Loucy (cell line): ENCODE measurements at regions not wholly inside any gene's neighbourhood (a gene's known extent, or its start where the extent isn't known, plus 50 kb on each side); places are given as distances from the start of the nearest gene placed in this dataset.
A peak's percentile ranks its signal among the peaks of the same experiment; 100 is the strongest.

ENCODE experiments used
- H2AFZ ChIP-seq: fragments of 200-600 bp; sonication (generic); 2 replicates; pipeline ENCODE4 v1.6.0; 2016; ENCODE audit warnings: antibody characterized with exemption, mild to moderate bottlenecking, low read length, moderate library complexity
- H3F3A ChIP-seq: fragments of 200-600 bp; 2 replicates; pipeline ENCODE4 v1.6.0; 2016; ENCODE audit warnings: antibody characterized with exemption, low read depth, mild to moderate bottlenecking
- H3K27me3 ChIP-seq: fragments of 200-600 bp; sonication (generic); 2 replicates; pipeline ENCODE4 v1.6.1; 2014; ENCODE audit warnings: low read length, mild to moderate bottlenecking; ENCODE audit not compliant: insufficient read depth, poor library complexity, severe bottlenecking
- H3K36me3 ChIP-seq: fragments of 200-600 bp; sonication (generic); 2 replicates; pipeline ENCODE4 v1.6.1; 2016; ENCODE audit warnings: low read length; ENCODE audit not compliant: insufficient read depth
- H3K4me1 ChIP-seq: fragments of 200-600 bp; sonication (generic); 2 replicates; pipeline ENCODE4 v1.5.1; 2014; ENCODE audit warnings: low read length, mild to moderate bottlenecking; ENCODE audit not compliant: insufficient read depth, poor library complexity, severe bottlenecking
- H3K4me2 ChIP-seq: fragments of 200-600 bp; sonication (generic); 2 replicates; pipeline ENCODE4 v1.6.0; 2014; ENCODE audit warnings: antibody characterized with exemption, low read length, low read depth, mild to moderate bottlenecking; ENCODE audit not compliant: poor library complexity, severe bottlenecking
- H3K4me3 ChIP-seq: fragments of 200-600 bp; sonication (generic); 2 replicates; pipeline ENCODE4 v1.5.1; 2014; ENCODE audit warnings: low read length, mild to moderate bottlenecking, mixed read lengths; ENCODE audit not compliant: poor library complexity, severe bottlenecking
- H3K79me2 ChIP-seq: fragments of 200-600 bp; sonication (generic); 2 replicates; pipeline ENCODE4 v1.6.1; 2014; ENCODE audit warnings: low read length; ENCODE audit not compliant: insufficient read depth
- H3K9ac ChIP-seq: fragments of 200-600 bp; sonication (generic); 2 replicates; pipeline ENCODE4 v1.6.0; 2014; ENCODE audit warnings: mild to moderate bottlenecking, low read depth, low read length, moderate library complexity; ENCODE audit not compliant: poor library complexity, severe bottlenecking
- H3K9me2 ChIP-seq: fragments of 200-600 bp; sonication (generic); replicated peaks from 2 replicates; pipeline ENCODE4 v1.6.1; 2016; ENCODE audit warnings: low read depth, low read length, mixed read lengths
- H3K9me3 ChIP-seq: fragments of 200-600 bp; sonication (generic); 2 replicates; pipeline ENCODE4 v1.6.1; 2014; ENCODE audit warnings: mild to moderate bottlenecking, antibody characterized with exemption, low read length, low read depth; ENCODE audit not compliant: insufficient read depth
- H4K20me1 ChIP-seq: fragments of 200-600 bp; sonication (generic); 2 replicates; pipeline ENCODE4 v1.6.0; 2014; ENCODE audit warnings: antibody characterized with exemption, low read length, mild to moderate bottlenecking; ENCODE audit not compliant: insufficient read depth, poor library complexity, severe bottlenecking
- CTCF ChIP-seq: fragments of 200-600 bp; sonication (generic); conservative IDR thresholded peaks from 2 replicates; pipeline ENCODE4 v1.5.1; 2014; ENCODE audit warnings: mild to moderate bottlenecking, antibody characterized with exemption, low read length
- EZH2phosphoT487 ChIP-seq: fragments of 200-600 bp; IDR thresholded peaks from 2 replicates; pipeline ENCODE4 v1.6.1; 2018; ENCODE audit warnings: antibody characterized with exemption, mild to moderate bottlenecking, moderate library complexity, borderline replicate concordance

DNA sequence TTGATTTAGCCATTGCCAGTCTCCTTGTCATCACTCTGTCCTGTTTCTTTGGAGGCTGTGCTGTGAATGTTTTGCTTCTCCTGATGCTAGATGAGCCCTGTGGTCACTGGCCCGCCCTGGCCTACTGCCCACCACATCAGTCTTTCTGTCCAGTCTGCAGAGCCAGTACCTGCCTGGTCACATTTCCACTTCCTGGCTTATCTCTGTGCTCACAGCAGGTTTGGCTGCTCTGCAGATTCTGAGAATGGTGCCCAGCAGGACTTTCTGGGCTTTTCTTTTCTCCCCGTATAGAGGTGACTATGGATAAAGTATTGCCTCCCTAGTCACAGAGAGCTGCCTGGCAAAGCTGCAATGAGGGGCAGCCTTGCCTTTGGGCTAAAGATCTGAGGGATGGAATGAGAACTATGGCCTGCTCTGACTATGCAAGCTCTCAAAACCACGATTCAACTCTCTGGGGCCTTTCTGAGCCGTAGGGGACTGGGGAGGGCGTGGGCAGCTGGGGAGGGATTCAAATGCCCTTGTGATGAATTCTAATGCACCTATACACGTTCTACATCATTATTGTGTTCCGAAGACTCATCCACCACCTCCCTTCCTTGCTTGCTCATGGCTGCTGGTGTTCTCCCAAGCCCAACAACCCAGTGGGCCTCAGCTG is 410.4 kb upstream of the NPVF start:
- peak overlapping the region; percentile 40 for H3K4me2 ChIP-seq
- H3K4me1 ChIP-seq: peaks cover 32% of the 10 kb centered on the region
- H3K9ac ChIP-seq: peak overlapping the region; percentile 32
- H3K27me3 ChIP-seq: no peaks in the 10 kb centered on the region
- no peaks in the 10 kb centered on the region for H4K20me1 ChIP-seq
- H3K9me3 ChIP-seq: no peaks in the 10 kb centered on the region
- no peaks in the 10 kb centered on the region for H3F3A ChIP-seq
- H3K36me3 ChIP-seq: no peaks in the 10 kb centered on the region
- H2AFZ ChIP-seq: peak overlapping the region; percentile 53; the same call in 1 of the 2 replicates
- H3K9me2 ChIP-seq: no peaks in the 10 kb centered on the region
- no peak for TF ChIP-seq CTCF
- no peak for TF ChIP-seq EZH2phosphoT487
- H3K79me2 ChIP-seq: no peaks in the 10 kb centered on the region
- H3K4me3 ChIP-seq: no peak overlapping the region

DNA sequence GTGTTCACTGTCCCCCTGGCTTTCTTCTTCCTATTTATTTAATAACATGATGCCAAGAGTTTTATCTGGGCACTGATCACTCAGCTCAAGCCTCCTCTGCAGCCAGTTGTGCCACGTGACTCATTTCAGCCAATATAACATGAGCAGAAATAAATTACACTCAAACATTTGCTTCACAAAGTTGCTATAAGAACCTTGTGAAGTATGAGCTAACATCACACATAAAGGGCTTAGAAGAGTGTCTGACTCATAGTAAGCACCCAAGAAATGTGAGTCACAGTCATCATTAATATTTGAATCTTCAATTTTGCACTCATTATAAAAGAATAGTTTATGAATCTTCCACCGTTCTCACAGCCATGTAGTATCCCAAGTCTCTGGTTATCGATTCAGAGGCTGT is 414.6 kb upstream of the NPVF start:
- Histone ChIP-seq H3K79me2 (no peaks in the 10 kb centered on the region), H3K4me3 (no peak overlapping the region), H3K9ac (no peak overlapping the region), H2AFZ (peak overlapping the region; percentile 58; the same call in 1 of the 2 replicates), H4K20me1 (no peaks in the 10 kb centered on the region), H3K4me1 (peaks cover 70% of the 10 kb centered on the region), H3K9me3 (no peaks in the 10 kb centered on the region), H3K27me3 (no peaks in the 10 kb centered on the region), H3K36me3 (no peaks in the 10 kb centered on the region), H3K4me2 (no peak overlapping the region), H3K9me2 (no peaks in the 10 kb centered on the region), H3F3A (no peaks in the 10 kb centered on the region)
- no peak for TF ChIP-seq CTCF
- TF ChIP-seq EZH2phosphoT487: no peak

- Histone ChIP-seq H3K9me3 (no peaks in the 10 kb centered on the region), H3F3A (no peaks in the 10 kb centered on the region), H2AFZ (peak overlapping the region; percentile 58), H3K9ac (peak overlapping the region; percentile 34), H3K36me3 (no peaks in the 10 kb centered on the region), H3K79me2 (no peaks in the 10 kb centered on the region), H3K9me2 (no peaks in the 10 kb centered on the region), H3K4me3 (peak overlapping the region; percentile 10), H4K20me1 (no peaks in the 10 kb centered on the region), H3K27me3 (no peaks in the 10 kb centered on the region), H3K4me2 (peak overlapping the region; percentile 33), H3K4me1 (peaks cover 70% of the 10 kb centered on the region)
- TF ChIP-seq CTCF: no peak
These were observed 415.0 kb upstream of the NPVF start for GRCh38 chr7:25643286-25643685.
